HepG2 (cell line): ENCODE measurements at regions not wholly inside any gene's neighbourhood (a gene's known extent, or its start where the extent isn't known, plus 50 kb on each side); places are given as distances from the start of the nearest gene placed in this dataset.

Experiments used
- HDAC6 ChIP-seq: fragments of 200-600 bp; sonication (generic); IDR thresholded peaks from 2 replicates; pipeline ENCODE4 v1.7.0; 2017; ENCODE audit warnings: mild to moderate bottlenecking, antibody characterized with exemption, low read length, low read depth
- MTERF4 ChIP-seq: sonication (generic); formaldehyde crosslinking; IDR thresholded peaks from 2 replicates; pipeline ENCODE4 v1.8.0; 2023; ENCODE audit warnings: mild to moderate bottlenecking, missing genetic modification reagents
- POLR2A ChIP-seq, 2 experiments: IDR thresholded peaks; 2 replicates each; pipeline ENCODE4 v1.6.1; 2011; ENCODE audit warnings: low read depth in 2 of 2, low read length in 2 of 2, mild to moderate bottlenecking in 1 of 2, moderate library complexity in 1 of 2; ENCODE audit not compliant: insufficient read depth in 1 of 2
- RXRA ChIP-seq: sonication (generic); formaldehyde crosslinking; IDR thresholded peaks from 2 replicates; pipeline ENCODE4 v1.5.1; 2020; ENCODE audit warnings: missing genetic modification reagents
- SP1 ChIP-seq, 2 experiments: fragments of 450-650 bp in 1 of 2; sonication (generic) in 1 of 2; formaldehyde crosslinking in 1 of 2; IDR thresholded peaks; 2 replicates each; pipeline versions ENCODE4 v1.4.0 to v1.6.1; 2016 to 2020; ENCODE audit warnings: missing genetic modification reagents in 1 of 2
- ZNF30 ChIP-seq: sonication (generic); formaldehyde crosslinking; IDR thresholded peaks from 2 replicates; pipeline ENCODE4 v1.5.0; 2020; ENCODE audit warnings: mild to moderate bottlenecking, missing genetic modification reagents
- ZNF547 ChIP-seq: sonication (generic); formaldehyde crosslinking; IDR thresholded peaks from 2 replicates; pipeline ENCODE4 v1.5.1; 2020; ENCODE audit warnings: mild to moderate bottlenecking, missing genetic modification reagents
- TF ChIP-seq, protein P1 (sequence below): sonication (generic); formaldehyde crosslinking; conservative IDR thresholded peaks from 2 replicates; pipeline ENCODE4 v1.8.0; 2022; ENCODE audit warnings: mild to moderate bottlenecking, moderate library complexity, missing genetic modification reagents
- TF ChIP-seq, protein P2 (sequence below): sonication (generic); formaldehyde crosslinking; IDR thresholded peaks from 2 replicates; pipeline ENCODE4 v1.4.0; 2020; ENCODE audit warnings: missing genetic modification reagents, borderline replicate concordance

GRCh38 chr12:87802721-87803011 is 226.5 kb downstream of the C12orf50 start:
- no peak for TF ChIP-seq RXRA (CRISPR knock-in tag)
- no peak for TF ChIP-seq ZNF30 (CRISPR knock-in tag)
- TF ChIP-seq POLR2A (IDR thresholded peaks at IDR 0.05; ENCODE audit: insufficient read depth in 1 of 2, low read depth in 2 of 2, low read length in 2 of 2) = no peak
- TF ChIP-seq, protein P1, sequence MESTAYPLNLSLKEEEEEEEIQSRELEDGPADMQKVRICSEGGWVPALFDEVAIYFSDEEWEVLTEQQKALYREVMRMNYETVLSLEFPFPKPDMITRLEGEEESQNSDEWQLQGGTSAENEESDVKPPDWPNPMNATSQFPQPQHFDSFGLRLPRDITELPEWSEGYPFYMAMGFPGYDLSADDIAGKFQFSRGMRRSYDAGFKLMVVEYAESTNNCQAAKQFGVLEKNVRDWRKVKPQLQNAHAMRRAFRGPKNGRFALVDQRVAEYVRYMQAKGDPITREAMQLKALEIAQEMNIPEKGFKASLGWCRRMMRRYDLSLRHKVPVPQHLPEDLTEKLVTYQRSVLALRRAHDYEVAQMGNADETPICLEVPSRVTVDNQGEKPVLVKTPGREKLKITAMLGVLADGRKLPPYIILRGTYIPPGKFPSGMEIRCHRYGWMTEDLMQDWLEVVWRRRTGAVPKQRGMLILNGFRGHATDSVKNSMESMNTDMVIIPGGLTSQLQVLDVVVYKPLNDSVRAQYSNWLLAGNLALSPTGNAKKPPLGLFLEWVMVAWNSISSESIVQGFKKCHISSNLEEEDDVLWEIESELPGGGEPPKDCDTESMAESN = no peak
- no peak for TF ChIP-seq SP1 (IDR thresholded peaks at IDR 0.05)
- no peak for TF ChIP-seq SP1 (CRISPR knock-in tag; IDR thresholded peaks at IDR 0.05)
- no peak for TF ChIP-seq MTERF4
- TF ChIP-seq, protein P2, sequence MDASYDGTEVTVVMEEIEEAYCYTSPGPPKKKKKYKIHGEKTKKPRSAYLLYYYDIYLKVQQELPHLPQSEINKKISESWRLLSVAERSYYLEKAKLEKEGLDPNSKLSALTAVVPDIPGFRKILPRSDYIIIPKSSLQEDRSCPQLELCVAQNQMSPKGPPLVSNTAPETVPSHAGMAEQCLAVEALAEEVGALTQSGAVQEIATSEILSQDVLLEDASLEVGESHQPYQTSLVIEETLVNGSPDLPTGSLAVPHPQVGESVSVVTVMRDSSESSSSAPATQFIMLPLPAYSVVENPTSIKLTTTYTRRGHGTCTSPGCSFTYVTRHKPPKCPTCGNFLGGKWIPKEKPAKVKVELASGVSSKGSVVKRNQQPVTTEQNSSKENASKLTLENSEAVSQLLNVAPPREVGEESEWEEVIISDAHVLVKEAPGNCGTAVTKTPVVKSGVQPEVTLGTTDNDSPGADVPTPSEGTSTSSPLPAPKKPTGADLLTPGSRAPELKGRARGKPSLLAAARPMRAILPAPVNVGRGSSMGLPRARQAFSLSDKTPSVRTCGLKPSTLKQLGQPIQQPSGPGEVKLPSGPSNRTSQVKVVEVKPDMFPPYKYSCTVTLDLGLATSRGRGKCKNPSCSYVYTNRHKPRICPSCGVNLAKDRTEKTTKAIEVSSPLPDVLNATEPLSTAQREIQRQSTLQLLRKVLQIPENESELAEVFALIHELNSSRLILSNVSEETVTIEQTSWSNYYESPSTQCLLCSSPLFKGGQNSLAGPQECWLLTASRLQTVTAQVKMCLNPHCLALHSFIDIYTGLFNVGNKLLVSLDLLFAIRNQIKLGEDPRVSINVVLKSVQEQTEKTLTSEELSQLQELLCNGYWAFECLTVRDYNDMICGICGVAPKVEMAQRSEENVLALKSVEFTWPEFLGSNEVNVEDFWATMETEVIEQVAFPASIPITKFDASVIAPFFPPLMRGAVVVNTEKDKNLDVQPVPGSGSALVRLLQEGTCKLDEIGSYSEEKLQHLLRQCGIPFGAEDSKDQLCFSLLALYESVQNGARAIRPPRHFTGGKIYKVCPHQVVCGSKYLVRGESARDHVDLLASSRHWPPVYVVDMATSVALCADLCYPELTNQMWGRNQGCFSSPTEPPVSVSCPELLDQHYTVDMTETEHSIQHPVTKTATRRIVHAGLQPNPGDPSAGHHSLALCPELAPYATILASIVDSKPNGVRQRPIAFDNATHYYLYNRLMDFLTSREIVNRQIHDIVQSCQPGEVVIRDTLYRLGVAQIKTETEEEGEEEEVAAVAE = no peak
- no peak for TF ChIP-seq HDAC6
- TF ChIP-seq ZNF547 (CRISPR knock-in tag) = no peak
